ENCODE measurements at regions not wholly inside any gene's neighbourhood (a gene's known extent, or its start where the extent isn't known, plus 50 kb on each side); places are given as distances from the start of the nearest gene placed in this dataset.
"Not testable (repeated sequence)": the region's sequence is repeated elsewhere in the genome, so short reads cannot be mapped to it uniquely, and the experiment has no call there.

GRCh38 chr13:46479691-46480090 lies 73.3 kb upstream of the LRCH1 start:
- intact Hi-C loops (cut with micrococcal nuclease) = no loop called here
- Mint-ChIP-seq H3K4me1 (ENCODE audit: low read depth) (no peaks in the 10 kb centered on the region), H3K9me3 (peaks cover 15% of the 10 kb centered on the region), H3K27ac (no peak overlapping the region), H3K27me3 (ENCODE audit: insufficient read depth) (peaks cover 2% of the 10 kb centered on the region), H3K36me3 (ENCODE audit: low read depth) (no peaks in the 10 kb centered on the region), H3K4me3 (no peak overlapping the region)
- DNase-seq (ENCODE audit: low spot score) = no peak

- no peaks in the 10 kb centered on the region for H3K36me3 Mint-ChIP-seq (ENCODE audit: low read depth)
- no peak overlapping the region for H3K27ac Mint-ChIP-seq
- DNase-seq (ENCODE audit: low spot score) = no peak
- intact Hi-C loops (cut with micrococcal nuclease) = no loop called here
- H3K4me1 Mint-ChIP-seq (ENCODE audit: low read depth) = no peaks in the 10 kb centered on the region
- H3K27me3 Mint-ChIP-seq (ENCODE audit: insufficient read depth) = peaks cover 2% of the 10 kb centered on the region
- H3K9me3 Mint-ChIP-seq = peaks cover 11% of the 10 kb centered on the region
- no peak overlapping the region for H3K4me3 Mint-ChIP-seq
These were observed 73.7 kb upstream of the LRCH1 start for GRCh38 chr13:46479283-46479682.

DNA sequence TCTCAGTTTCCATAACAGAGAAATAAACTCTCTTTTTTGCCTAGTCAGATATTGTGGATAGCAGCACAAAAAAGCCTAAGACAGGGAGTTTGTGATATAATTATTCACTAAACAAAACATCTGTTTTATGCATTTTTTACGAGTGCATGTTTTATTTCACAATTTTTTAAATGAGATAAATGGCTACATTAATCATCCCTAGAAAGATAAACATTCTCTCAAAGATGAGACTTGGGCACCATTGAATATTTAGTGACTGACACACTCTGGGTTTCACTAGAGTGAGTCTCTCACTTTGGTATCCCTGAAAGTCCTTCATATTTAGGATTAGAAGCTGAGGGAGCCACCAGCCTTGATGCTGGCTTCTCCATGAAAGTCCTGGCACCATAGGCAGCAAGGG lies 74.3 kb upstream of the LRCH1 start:
- DNase-seq (ENCODE audit: low spot score) = no peak
- Mint-ChIP-seq H3K4me1 (ENCODE audit: low read depth) (no peaks in the 10 kb centered on the region), H3K27ac (no peak overlapping the region), H3K36me3 (ENCODE audit: low read depth) (no peaks in the 10 kb centered on the region), H3K27me3 (ENCODE audit: insufficient read depth) (peaks cover 2% of the 10 kb centered on the region), H3K4me3 (no peak overlapping the region), H3K9me3 (peaks cover 6% of the 10 kb centered on the region)
- intact Hi-C loops (cut with micrococcal nuclease) = no loop called here

DNA sequence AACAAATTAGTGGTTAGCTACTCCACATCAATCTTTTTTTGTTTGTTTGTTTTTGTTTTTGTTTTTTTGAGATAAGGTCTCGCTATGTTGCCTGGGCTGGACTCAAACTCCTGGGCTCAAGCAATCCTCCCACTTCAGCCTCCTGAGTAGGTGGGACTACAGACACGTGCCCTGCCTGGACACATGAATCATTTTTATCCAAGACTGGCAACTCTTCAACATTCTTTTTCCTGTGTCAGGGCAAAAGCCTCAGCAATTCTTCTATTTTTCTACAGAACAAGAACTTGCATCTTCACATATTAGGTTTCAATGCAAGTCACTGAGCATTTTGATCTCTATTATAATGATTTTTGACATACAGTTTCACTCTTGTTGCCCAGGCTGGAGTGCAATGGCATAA lies 76.8 kb upstream of the LRCH1 start:
- Mint-ChIP-seq H3K27ac (no peak overlapping the region), H3K9me3 (no peaks in the 10 kb centered on the region), H3K27me3 (ENCODE audit: insufficient read depth) (no peaks in the 10 kb centered on the region), H3K4me1 (ENCODE audit: low read depth) (no peaks in the 10 kb centered on the region), H3K4me3 (no peak overlapping the region), H3K36me3 (ENCODE audit: low read depth) (no peaks in the 10 kb centered on the region)
- DNase-seq (ENCODE audit: low spot score) = no peak
- intact Hi-C loops (cut with micrococcal nuclease) = no loop called here

GRCh38 chr13:46475541-46475991 lies 77.4 kb upstream of the LRCH1 start:
- Mint-ChIP-seq H3K27ac (no peak overlapping the region), H3K4me3 (no peak overlapping the region), H3K36me3 (ENCODE audit: low read depth) (no peaks in the 10 kb centered on the region), H3K4me1 (ENCODE audit: low read depth) (no peaks in the 10 kb centered on the region), H3K27me3 (ENCODE audit: insufficient read depth) (no peaks in the 10 kb centered on the region), H3K9me3 (no peaks in the 10 kb centered on the region)
- intact Hi-C loops (cut with micrococcal nuclease) = no loop called here
- no peak for DNase-seq (ENCODE audit: low spot score)

DNA sequence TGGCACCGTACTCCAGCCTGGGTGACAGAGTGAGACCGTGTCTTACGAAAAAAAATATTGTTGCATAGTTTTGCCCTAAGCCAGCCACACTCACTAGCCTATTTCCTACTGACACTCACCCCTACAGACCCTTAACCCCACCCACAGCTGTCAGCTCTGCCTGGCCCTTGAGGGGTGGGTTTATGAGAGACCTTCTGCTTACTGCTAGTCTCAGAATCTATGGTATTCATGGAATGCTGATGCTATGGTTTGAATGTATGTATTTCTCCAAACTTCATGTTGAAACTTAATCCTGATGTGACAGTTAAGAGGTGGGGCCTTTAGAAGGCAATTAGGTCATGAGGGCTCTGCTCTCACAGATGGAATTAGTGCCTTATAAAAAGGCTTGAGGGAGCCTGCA lies 79.2 kb upstream of the LRCH1 start:
- Mint-ChIP-seq H3K4me1 (ENCODE audit: low read depth) (no peaks in the 10 kb centered on the region), H3K4me3 (no peak overlapping the region), H3K9me3 (no peaks in the 10 kb centered on the region), H3K27ac (no peak overlapping the region), H3K27me3 (ENCODE audit: insufficient read depth) (no peaks in the 10 kb centered on the region), H3K36me3 (ENCODE audit: low read depth) (no peaks in the 10 kb centered on the region)
- intact Hi-C loops (cut with micrococcal nuclease) = no loop called here
- no peak for DNase-seq (ENCODE audit: low spot score)

- H3K4me1 Mint-ChIP-seq (ENCODE audit: low read depth) = no peaks in the 10 kb centered on the region
- intact Hi-C loops (cut with micrococcal nuclease) = no loop called here
- no peaks in the 10 kb centered on the region for H3K27me3 Mint-ChIP-seq (ENCODE audit: insufficient read depth)
- H3K36me3 Mint-ChIP-seq (ENCODE audit: low read depth) = no peaks in the 10 kb centered on the region
- no peaks in the 10 kb centered on the region for H3K9me3 Mint-ChIP-seq
- no peak for DNase-seq (ENCODE audit: low spot score)
- H3K27ac Mint-ChIP-seq = no peak overlapping the region
- H3K4me3 Mint-ChIP-seq = no peak overlapping the region
These were observed 80.6 kb upstream of the LRCH1 start for GRCh38 chr13:46472384-46472783.

- H3K27ac Mint-ChIP-seq; H3K4me3 Mint-ChIP-seq; H3K9me3 Mint-ChIP-seq; H3K36me3 Mint-ChIP-seq (ENCODE audit: low read depth); H3K27me3 Mint-ChIP-seq (ENCODE audit: insufficient read depth); intact Hi-C loops (cut with micrococcal nuclease); H3K4me1 Mint-ChIP-seq (ENCODE audit: low read depth); DNase-seq (ENCODE audit: low spot score): not testable (repeated sequence)
These were observed 82.6 kb upstream of the RUBCNL start for GRCh38 chr13:46469699-46470098.

DNA sequence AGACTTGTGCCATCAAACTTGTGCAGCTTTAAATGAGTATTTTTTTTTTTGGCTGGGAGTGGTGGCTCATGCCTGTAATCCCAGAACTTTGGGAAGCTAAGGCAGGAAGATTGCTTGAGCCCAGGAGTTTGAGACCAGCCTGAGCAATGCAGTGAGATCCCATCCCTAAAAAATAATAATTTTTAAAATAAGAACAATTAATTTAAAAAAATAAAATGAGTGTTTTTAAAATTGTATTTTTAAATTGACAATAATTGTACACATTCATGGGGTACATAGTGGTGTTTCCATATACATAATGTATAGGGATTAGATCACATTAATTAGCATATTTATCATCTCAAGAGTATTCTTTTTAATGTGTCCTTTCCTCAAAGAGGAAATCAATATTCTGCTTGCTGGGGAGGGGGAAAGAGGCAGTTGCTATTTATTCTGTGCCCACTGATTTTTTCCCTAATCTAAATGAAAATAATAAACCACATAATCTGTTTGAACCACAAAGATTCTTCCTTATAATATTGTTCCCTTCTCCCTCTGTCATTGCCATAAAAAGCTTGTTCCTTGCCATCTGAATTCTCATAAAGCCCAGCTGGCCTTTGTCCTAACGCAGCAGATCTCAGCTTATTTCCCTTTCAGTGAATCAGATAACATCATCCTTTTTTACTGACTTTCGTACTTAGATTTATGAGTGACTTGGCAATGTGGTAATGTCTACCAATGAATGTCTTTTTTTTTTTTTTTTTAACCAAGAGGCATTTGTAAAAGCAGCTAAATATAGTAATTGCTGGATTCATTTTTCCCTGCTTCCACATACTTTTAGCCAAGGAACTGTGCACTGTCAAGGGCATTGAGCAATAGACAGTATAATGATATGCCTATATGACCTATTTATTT lies 81.8 kb upstream of the RUBCNL start:
- intact Hi-C loops (cut with micrococcal nuclease) = no loop called here
- H3K4me1 Mint-ChIP-seq (ENCODE audit: low read depth) = no peaks in the 10 kb centered on the region
- no peak overlapping the region for H3K4me3 Mint-ChIP-seq

GRCh38 chr13:46467694-46468093 lies 80.6 kb upstream of the RUBCNL start:
- DNase-seq (ENCODE audit: low spot score); H3K9me3 Mint-ChIP-seq; H3K4me1 Mint-ChIP-seq (ENCODE audit: low read depth); H3K36me3 Mint-ChIP-seq (ENCODE audit: low read depth); H3K4me3 Mint-ChIP-seq; H3K27ac Mint-ChIP-seq; H3K27me3 Mint-ChIP-seq (ENCODE audit: insufficient read depth); intact Hi-C loops (cut with micrococcal nuclease): not testable (repeated sequence)

More for the DNA sequence above, 81.8 kb upstream of the RUBCNL start:
- no peak for DNase-seq (ENCODE audit: low spot score)
- Mint-ChIP-seq H3K9me3 (no peaks in the 10 kb centered on the region), H3K27ac (no peak overlapping the region), H3K27me3 (ENCODE audit: insufficient read depth) (no peaks in the 10 kb centered on the region), H3K36me3 (ENCODE audit: low read depth) (no peaks in the 10 kb centered on the region)

DNA sequence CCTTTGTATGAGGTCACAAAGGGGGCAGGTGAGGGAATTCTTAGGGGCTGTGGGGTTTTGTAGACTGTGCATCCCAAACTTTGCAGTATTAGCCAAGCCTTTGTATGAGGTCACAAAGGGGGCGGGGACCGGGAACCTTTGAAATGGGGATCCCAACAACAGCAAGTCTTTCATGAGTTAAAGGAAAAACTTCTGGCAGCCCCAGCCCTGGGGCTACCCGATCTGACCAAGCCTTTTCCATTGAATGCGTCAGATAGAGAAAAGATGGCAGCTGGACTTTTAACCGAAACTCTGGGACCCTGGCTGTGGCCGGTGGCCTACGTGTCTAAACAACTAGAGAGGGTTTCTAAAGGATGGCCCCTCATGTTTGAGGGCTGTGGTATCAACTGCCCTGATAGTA lies 79.0 kb upstream of the RUBCNL start:
- DNase-seq (ENCODE audit: low spot score); H3K27ac Mint-ChIP-seq; H3K9me3 Mint-ChIP-seq; intact Hi-C loops (cut with micrococcal nuclease); H3K27me3 Mint-ChIP-seq (ENCODE audit: insufficient read depth); H3K36me3 Mint-ChIP-seq (ENCODE audit: low read depth); H3K4me1 Mint-ChIP-seq (ENCODE audit: low read depth); H3K4me3 Mint-ChIP-seq: not testable (repeated sequence)

DNA sequence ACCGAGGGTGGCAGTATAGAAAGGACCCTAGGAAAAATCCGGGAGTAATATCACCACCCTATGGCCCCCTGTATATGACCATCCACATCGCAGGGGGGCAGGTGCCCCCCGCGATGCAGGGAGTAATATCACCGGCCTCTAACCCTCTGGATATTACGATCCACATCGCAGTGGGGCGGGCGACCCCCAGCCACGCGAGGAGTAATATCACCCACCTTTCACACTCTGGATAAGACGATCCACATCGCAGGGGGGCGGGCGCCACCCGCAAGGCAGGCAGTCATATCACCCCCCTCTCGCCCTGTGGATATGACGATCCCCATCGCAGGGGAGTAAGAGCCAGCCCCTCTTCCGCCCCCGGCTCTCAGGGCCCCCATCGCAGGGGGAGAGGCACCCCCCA lies 76.7 kb upstream of the RUBCNL start:
- intact Hi-C loops (cut with micrococcal nuclease) = no loop called here
- Mint-ChIP-seq H3K4me3 (no peak overlapping the region), H3K36me3 (ENCODE audit: low read depth) (no peaks in the 10 kb centered on the region), H3K4me1 (ENCODE audit: low read depth) (no peaks in the 10 kb centered on the region), H3K27me3 (ENCODE audit: insufficient read depth) (peaks cover 2% of the 10 kb centered on the region), H3K9me3 (peaks cover 3% of the 10 kb centered on the region), H3K27ac (no peak overlapping the region)
- DNase-seq (ENCODE audit: low spot score) = no peak

- H3K4me3 Mint-ChIP-seq = not testable (repeated sequence)
These were observed 73.2 kb upstream of the RUBCNL start for GRCh38 chr13:46460223-46460622.

GRCh38 chr13:46457255-46457654 lies 70.2 kb upstream of the RUBCNL start:
- H3K36me3 Mint-ChIP-seq (ENCODE audit: low read depth); H3K4me3 Mint-ChIP-seq; H3K27ac Mint-ChIP-seq; intact Hi-C loops (cut with micrococcal nuclease); H3K27me3 Mint-ChIP-seq (ENCODE audit: insufficient read depth); H3K4me1 Mint-ChIP-seq (ENCODE audit: low read depth); DNase-seq (ENCODE audit: low spot score); H3K9me3 Mint-ChIP-seq: not testable (repeated sequence)

More at GRCh38 chr13:46460223-46460622, 73.2 kb upstream of the RUBCNL start:
- H3K9me3 Mint-ChIP-seq; intact Hi-C loops (cut with micrococcal nuclease); H3K27ac Mint-ChIP-seq; H3K36me3 Mint-ChIP-seq (ENCODE audit: low read depth); DNase-seq (ENCODE audit: low spot score); H3K27me3 Mint-ChIP-seq (ENCODE audit: insufficient read depth); H3K4me1 Mint-ChIP-seq (ENCODE audit: low read depth): not testable (repeated sequence)
